HK-2 (cell line): ENCODE measurements at regions not wholly inside any gene's neighbourhood (a gene's known extent, or its start where the extent isn't known, plus 50 kb on each side); places are given as distances from the start of the nearest gene placed in this dataset.

ENCODE experiments used
- DNase-seq: peaks from one replicate; pipeline ENCODE4 v3.0.0-alpha.2; 2018; ENCODE audit not compliant: unreplicated experiment

DNA sequence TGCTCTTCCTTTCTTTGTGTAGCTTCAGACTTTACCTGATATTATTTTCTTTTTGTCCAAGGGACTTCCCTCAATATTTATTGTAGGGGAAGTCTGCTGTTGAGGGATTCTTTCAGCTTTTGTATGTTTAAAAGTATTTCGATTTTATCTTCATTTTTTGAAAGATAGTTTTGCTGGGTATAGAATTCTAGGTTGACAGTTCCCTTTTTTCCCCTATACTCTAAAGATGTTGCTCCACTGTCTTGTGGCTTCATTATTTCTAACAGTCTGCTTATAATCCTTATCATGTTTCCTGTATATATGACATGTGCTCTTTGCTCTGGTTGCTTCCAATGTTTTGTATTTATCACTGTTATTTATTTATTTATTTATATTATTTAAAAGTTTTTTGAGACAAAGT, 57.3 kb downstream of the CYTL1 start:
- no peak for DNase-seq

DNA sequence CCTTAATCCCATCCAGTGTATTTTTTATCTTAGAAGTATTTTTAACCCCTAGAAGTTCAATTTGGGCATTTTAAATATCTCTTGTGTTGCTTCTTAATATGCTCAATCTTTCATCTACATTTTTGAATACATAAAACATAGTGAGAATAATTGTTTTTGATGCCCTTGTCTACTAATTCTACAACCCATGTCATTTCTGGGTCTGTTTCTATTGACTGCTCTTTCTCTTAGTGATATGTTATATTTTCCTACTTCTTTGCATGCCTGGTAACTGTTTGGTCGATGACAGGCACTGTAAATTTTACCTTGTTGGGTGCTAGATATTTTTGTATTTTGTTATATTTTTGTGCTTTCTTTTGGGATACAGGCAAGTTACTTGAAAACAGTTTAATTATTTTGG, 56.3 kb downstream of the CYTL1 start:
- no peak for DNase-seq
